ENCODE measurements at regions not wholly inside any gene's neighbourhood (a gene's known extent, or its start where the extent isn't known, plus 50 kb on each side); places are given as distances from the start of the nearest gene placed in this dataset.

- no peak for DNase-seq (ENCODE audit: low read depth)
- no peak for TF ChIP-seq CTCF (conservative IDR thresholded peaks at IDR 0.05; ENCODE audit: low read length)
- no peak overlapping the region for H3K4me3 ChIP-seq (ENCODE audit: low read length)
Observed at GRCh38 chr2:220562375-220563140, 935.1 kb downstream of the SLC4A3 start.

- H3K4me3 ChIP-seq (ENCODE audit: low read length), result no peak overlapping the region
- no peak for TF ChIP-seq CTCF (conservative IDR thresholded peaks at IDR 0.05; ENCODE audit: low read length)
- DNase-seq (ENCODE audit: low read depth), result no peak
Observed at GRCh38 chr2:220568296-220568695, 940.9 kb downstream of the SLC4A3 start.

GRCh38 chr2:220569112-220569897 lies 941.9 kb downstream of the SLC4A3 start:
- no peak for TF ChIP-seq CTCF (conservative IDR thresholded peaks at IDR 0.05; ENCODE audit: low read length)
- DNase-seq (ENCODE audit: low read depth), result no peak
- H3K4me3 ChIP-seq (ENCODE audit: low read length), result no peak overlapping the region

- no peak overlapping the region for H3K4me3 ChIP-seq (ENCODE audit: low read length)
- DNase-seq (ENCODE audit: low read depth), result peak; percentile 57
- TF ChIP-seq CTCF (conservative IDR thresholded peaks at IDR 0.05; ENCODE audit: low read length), result no peak
Observed at GRCh38 chr2:220572385-220572784, 945.0 kb downstream of the SLC4A3 start.

- H3K4me3 ChIP-seq (ENCODE audit: low read length), result no peak overlapping the region
- TF ChIP-seq CTCF (conservative IDR thresholded peaks at IDR 0.05; ENCODE audit: low read length), result no peak
- no peak for DNase-seq (ENCODE audit: low read depth)
Observed at GRCh38 chr2:220574038-220574437, 946.6 kb downstream of the SLC4A3 start.

GRCh38 chr2:220575963-220576362 lies 948.5 kb downstream of the SLC4A3 start:
- DNase-seq (ENCODE audit: low read depth), result no peak
- H3K4me3 ChIP-seq (ENCODE audit: low read length), result no peak overlapping the region
- no peak for TF ChIP-seq CTCF (conservative IDR thresholded peaks at IDR 0.05; ENCODE audit: low read length)

GRCh38 chr2:220579452-220579851 lies 952.0 kb downstream of the SLC4A3 start:
- H3K4me3 ChIP-seq (ENCODE audit: low read length), result no peak overlapping the region
- no peak for TF ChIP-seq CTCF (conservative IDR thresholded peaks at IDR 0.05; ENCODE audit: low read length)
- no peak for DNase-seq (ENCODE audit: low read depth)

All from AG10803 (cell line).